HL-60 (cell line): ENCODE measurements at regions not wholly inside any gene's neighbourhood (a gene's known extent, or its start where the extent isn't known, plus 50 kb on each side); places are given as distances from the start of the nearest gene placed in this dataset.

Experiments
- DNase-seq, 2 experiments: peaks; one replicate each; pipeline ENCODE4 v3.0.0-alpha.2; 2010 to 2020; ENCODE audit warnings: low read depth in 1 of 2, low spot score in 1 of 2
- H3K27ac ChIP-seq: fragments of 250-450 bp; sonication (Bioruptor Pico); replicated peaks from 2 replicates; pipeline ENCODE4 v1.5.1; 2020; ENCODE audit warnings: mild to moderate bottlenecking, moderate library complexity
- H3K27me3 ChIP-seq: fragments of 250-450 bp; sonication (Bioruptor Pico); 2 replicates; pipeline ENCODE4 v1.5.1; 2021; ENCODE audit warnings: mild to moderate bottlenecking, moderate library complexity; ENCODE audit not compliant: insufficient read depth, poor library complexity, severe bottlenecking
- H3K4me3 ChIP-seq: replicated peaks from 2 replicates; pipeline ENCODE4 v1.5.1; 2011; ENCODE audit warnings: mild to moderate bottlenecking, control low read depth, low read length; ENCODE audit not compliant: insufficient read depth
- GABPA ChIP-seq: IDR thresholded peaks from 2 replicates; pipeline ENCODE4 v1.6.1; 2012; ENCODE audit warnings: low read depth
- POLR2AphosphoS5 ChIP-seq: IDR thresholded peaks from 2 replicates; pipeline ENCODE4 v1.6.1; 2012; ENCODE audit warnings: low read depth
- SPI1 ChIP-seq: IDR thresholded peaks from 2 replicates; pipeline ENCODE4 v1.6.1; 2012; ENCODE audit warnings: low read depth, mild to moderate bottlenecking, borderline replicate concordance
- TF ChIP-seq, protein P1 (sequence below): IDR thresholded peaks from 2 replicates; pipeline ENCODE4 v1.6.1; 2012; ENCODE audit warnings: low read depth; ENCODE audit not compliant: insufficient replicate concordance
- TF ChIP-seq, protein P2 (sequence below): IDR thresholded peaks from one replicate; pipeline ENCODE4 v1.5.1; 2011; ENCODE audit warnings: low read length, control low read depth, inconsistent platforms; ENCODE audit not compliant: insufficient read depth

DNA sequence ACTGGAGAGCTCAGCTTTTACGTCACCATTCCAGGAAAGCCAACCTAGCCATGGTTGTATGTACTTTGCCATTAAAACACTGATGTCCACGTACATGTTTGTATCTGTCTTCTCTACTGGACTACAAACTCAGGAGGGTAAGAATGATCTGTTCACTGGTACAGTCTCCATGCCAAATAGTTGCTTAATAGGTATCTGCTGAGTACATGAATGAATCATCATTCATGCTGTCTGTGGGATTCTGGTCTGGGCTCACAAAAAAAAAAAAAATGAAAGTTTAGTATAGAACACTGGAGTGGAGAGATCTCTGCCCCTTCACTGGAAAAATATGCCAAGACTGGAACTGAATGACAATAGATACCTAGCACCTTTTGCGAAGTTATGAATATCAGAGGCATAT, 102.6 kb upstream of the ITGA4 start:
- Histone ChIP-seq H3K27ac (no peak overlapping the region), H3K4me3 (no peak overlapping the region), H3K27me3 (no peaks in the 10 kb centered on the region)
- TF ChIP-seq, protein P1, sequence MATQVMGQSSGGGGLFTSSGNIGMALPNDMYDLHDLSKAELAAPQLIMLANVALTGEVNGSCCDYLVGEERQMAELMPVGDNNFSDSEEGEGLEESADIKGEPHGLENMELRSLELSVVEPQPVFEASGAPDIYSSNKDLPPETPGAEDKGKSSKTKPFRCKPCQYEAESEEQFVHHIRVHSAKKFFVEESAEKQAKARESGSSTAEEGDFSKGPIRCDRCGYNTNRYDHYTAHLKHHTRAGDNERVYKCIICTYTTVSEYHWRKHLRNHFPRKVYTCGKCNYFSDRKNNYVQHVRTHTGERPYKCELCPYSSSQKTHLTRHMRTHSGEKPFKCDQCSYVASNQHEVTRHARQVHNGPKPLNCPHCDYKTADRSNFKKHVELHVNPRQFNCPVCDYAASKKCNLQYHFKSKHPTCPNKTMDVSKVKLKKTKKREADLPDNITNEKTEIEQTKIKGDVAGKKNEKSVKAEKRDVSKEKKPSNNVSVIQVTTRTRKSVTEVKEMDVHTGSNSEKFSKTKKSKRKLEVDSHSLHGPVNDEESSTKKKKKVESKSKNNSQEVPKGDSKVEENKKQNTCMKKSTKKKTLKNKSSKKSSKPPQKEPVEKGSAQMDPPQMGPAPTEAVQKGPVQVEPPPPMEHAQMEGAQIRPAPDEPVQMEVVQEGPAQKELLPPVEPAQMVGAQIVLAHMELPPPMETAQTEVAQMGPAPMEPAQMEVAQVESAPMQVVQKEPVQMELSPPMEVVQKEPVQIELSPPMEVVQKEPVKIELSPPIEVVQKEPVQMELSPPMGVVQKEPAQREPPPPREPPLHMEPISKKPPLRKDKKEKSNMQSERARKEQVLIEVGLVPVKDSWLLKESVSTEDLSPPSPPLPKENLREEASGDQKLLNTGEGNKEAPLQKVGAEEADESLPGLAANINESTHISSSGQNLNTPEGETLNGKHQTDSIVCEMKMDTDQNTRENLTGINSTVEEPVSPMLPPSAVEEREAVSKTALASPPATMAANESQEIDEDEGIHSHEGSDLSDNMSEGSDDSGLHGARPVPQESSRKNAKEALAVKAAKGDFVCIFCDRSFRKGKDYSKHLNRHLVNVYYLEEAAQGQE = no peak
- no peak for TF ChIP-seq POLR2AphosphoS5
- TF ChIP-seq, protein P2, sequence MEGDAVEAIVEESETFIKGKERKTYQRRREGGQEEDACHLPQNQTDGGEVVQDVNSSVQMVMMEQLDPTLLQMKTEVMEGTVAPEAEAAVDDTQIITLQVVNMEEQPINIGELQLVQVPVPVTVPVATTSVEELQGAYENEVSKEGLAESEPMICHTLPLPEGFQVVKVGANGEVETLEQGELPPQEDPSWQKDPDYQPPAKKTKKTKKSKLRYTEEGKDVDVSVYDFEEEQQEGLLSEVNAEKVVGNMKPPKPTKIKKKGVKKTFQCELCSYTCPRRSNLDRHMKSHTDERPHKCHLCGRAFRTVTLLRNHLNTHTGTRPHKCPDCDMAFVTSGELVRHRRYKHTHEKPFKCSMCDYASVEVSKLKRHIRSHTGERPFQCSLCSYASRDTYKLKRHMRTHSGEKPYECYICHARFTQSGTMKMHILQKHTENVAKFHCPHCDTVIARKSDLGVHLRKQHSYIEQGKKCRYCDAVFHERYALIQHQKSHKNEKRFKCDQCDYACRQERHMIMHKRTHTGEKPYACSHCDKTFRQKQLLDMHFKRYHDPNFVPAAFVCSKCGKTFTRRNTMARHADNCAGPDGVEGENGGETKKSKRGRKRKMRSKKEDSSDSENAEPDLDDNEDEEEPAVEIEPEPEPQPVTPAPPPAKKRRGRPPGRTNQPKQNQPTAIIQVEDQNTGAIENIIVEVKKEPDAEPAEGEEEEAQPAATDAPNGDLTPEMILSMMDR = no peak
- no peak for TF ChIP-seq GABPA
- DNase-seq = peak; percentile 18 to 74

DNA sequence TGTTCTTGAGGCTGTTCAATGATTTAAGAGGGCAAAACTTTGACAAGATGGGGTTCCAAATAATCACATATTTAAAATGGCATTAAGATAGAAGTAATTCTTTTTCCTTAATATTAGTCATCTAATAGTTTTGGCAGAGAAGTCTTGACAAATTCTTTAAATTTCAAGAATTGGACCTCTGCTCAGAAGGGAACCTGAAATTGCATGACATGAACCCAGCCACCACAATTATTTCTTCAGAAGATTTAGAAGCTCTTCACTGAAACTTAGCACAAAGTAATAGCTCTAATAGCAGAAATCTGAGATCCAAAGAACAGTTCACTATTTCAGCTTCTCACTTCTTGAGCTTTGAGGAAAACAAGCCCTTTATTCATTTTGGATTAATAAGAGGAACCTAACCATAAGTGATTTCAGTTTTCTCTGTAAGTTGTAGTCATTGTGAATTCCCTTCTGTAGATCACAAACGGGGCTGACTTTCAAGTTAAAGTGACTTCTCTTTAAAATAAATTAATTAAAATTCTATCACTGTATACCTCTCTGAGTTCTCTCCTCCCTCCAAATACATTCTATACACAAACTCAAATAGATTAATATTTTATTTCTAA, 100.6 kb upstream of the ITGA4 start:
- TF ChIP-seq POLR2AphosphoS5 (no peak), SPI1 (no peak), GABPA (no peak)
- TF ChIP-seq, protein P1 = no peak
- TF ChIP-seq, protein P2 = no peak
- Histone ChIP-seq H3K4me3 (no peak overlapping the region), H3K27me3 (no peaks in the 10 kb centered on the region), H3K27ac (no peak overlapping the region)
- DNase-seq = no peak

DNA sequence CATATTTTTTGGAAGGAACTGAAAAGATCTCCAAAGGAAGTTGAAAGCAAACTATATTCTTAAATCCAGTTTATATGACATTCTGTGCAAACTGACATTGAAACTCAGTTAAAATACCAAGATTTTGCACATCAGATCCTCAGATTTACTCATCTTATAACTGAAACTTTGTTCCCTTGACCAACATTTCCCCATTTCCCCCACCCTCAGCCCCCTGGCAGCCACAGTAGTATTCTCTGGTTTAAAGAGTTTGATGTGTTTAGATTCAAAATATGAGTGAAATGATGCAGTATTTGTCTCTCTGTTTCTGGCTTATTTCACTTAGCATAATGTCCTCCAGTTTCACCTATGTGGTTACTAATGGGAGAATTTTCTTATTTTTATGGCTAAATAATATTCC, 99.2 kb upstream of the ITGA4 start:
- DNase-seq = no peak
- Histone ChIP-seq H3K27ac (no peak overlapping the region), H3K27me3 (no peaks in the 10 kb centered on the region), H3K4me3 (no peak overlapping the region)
- TF ChIP-seq, protein P1 = no peak
- TF ChIP-seq, protein P2 = no peak
- no peak for TF ChIP-seq GABPA
- no peak for TF ChIP-seq POLR2AphosphoS5
- TF ChIP-seq SPI1 = no peak
